Activated T-cell treated with anti-CD3 and anti-CD28 coated beads for 1 hour (primary cell): ENCODE measurements at regions not wholly inside any gene's neighbourhood (a gene's known extent, or its start where the extent isn't known, plus 50 kb on each side); places are given as distances from the start of the nearest gene placed in this dataset.
"Not testable (repeated sequence)": the region's sequence is repeated elsewhere in the genome, so short reads cannot be mapped to it uniquely, and the experiment has no call there.

ENCODE experiments used
- DNase-seq: peaks from one replicate; pipeline ENCODE4 v3.0.0-alpha.2; 2020; ENCODE audit warnings: low read depth

DNA sequence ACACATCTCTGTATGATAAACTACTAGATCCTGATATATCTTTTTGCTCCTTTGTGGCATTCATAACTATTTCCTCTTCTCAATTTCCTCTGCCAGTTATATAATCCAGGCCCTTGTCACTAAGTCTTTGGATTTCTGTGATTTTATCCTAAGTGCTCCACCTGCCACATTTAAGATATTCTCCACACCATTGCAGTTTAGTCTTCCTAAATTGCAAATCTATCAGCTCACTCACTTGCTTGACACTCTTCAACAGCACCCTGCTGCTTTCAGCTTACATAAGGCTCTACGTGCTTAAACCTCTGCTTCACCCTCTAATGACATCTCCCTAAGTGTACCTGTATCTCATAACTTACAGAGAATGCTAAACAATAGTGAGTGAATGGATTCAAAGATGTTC, 1032.2 kb upstream of the SEL1L start:
- DNase-seq, result no peak

DNA sequence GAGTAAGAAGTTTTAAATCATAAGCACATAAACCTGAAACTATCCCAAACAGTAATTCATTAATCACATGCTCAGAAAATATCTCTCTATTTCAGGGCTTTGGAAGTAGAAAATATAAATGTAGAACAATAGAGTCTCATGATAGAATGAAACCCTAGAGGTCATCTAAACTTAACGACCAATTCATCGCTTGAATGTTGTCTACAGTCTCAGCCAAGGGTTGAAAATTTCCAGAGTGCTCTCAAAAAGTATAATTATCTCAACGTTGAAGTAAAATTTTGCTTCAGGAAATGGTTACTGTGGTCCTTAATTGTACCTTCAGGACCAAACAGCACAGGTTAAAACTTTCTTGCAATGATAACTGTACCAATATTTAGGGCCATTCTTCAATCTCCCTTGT, 1053.6 kb upstream of the SEL1L start:
- DNase-seq, result no peak

DNA sequence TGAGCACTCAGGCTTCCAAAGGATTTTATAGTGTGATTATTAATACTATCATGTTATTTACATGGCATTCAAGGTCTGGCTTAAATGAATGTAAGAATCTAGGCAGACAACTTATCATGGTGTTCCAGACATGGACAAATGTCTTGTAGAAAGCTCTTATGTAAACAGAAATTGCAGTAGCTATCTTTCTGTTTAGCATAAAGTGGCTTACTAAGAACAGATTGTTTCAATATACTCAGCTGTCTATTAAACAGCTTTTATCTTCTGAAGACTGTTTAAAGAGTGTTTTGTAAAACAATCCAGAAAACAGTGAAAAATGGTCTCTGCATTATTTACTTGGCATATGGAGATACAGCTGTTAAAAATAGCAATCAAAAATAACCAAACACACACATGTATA, 1061.8 kb upstream of the SEL1L start:
- DNase-seq, result no peak

- DNase-seq, result no peak
Measured at GRCh38 chr14:82602794-82603193, 1069.1 kb upstream of the SEL1L start.

- no peak for DNase-seq
Measured at GRCh38 chr14:82604819-82605218, 1071.2 kb upstream of the SEL1L start.

- DNase-seq, result no peak
Measured at GRCh38 chr14:82621881-82622450, 1088.3 kb upstream of the SEL1L start.

GRCh38 chr14:82626156-82627066, 1092.8 kb upstream of the SEL1L start:
- no peak for DNase-seq

- DNase-seq, result no peak
Measured at GRCh38 chr14:82635915-82636314, 1102.3 kb upstream of the SEL1L start.

- no peak for DNase-seq
Measured at GRCh38 chr14:82636426-82636825, 1102.8 kb upstream of the SEL1L start.

DNA sequence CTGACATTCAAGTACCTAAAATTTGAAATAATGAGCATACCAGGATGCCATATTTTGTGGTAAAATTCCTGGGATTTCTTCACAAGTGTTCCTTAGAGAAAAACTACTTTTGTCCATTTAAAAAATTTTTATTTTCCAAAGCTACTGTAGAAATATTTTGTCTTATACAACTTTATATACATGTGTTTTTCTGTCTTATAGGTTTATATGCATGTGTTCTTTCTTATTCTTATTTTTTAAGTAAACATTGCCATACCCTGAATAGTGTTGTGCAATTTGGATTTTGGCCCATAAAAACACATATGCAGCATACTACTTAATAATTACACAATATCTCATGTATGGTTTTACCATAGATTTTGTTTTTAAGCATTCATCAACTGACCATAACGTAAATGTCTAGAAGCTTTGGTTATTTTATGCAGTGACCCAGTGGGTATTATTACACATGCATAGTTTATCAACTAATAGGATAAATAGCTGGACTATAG, 1107.4 kb upstream of the SEL1L start:
- DNase-seq, result no peak

GRCh38 chr14:82642425-82642824, 1108.8 kb upstream of the SEL1L start:
- DNase-seq, result no peak

- DNase-seq, result no peak
Measured at GRCh38 chr14:82647088-82647810, 1113.6 kb upstream of the SEL1L start.

DNA sequence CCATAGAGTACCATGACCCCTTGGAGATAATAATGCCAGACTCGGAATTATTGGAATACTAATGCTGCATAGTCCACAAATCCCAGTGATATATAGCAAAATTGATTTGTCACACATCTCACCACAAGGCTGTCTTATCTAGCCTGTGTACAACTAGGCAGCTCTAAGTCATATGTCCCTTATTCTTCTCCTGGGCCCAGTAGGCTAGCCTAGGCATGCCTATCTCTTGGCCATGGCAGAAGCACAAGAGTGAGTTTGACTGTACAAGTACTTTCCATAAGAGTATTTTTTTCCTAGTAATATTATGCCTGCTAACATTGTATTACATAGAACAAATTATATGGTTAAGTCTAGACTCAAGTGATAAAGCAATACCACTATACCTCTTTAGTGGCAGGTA, 1122.1 kb upstream of the SEL1L start:
- no peak for DNase-seq

- DNase-seq, result no peak
Measured at GRCh38 chr14:82657186-82657675, 1123.6 kb upstream of the SEL1L start.

DNA sequence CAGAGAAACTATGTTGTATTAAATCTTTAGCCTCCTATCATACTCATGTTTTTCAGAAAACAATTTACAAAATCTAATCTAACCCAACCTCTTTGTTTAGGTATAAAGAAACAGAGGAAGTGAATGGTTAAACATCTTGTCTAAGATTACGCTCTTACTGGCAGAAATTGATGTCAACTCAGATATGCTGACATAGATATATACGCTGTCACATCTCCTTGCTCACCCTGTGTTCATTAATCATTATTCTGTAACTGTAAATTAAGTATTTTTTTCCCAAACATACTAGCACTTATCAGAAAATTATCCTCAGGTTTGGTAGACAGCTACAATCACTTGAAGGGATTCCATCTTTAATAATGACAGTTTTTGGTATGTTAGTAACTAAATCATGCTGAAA, 1127.6 kb upstream of the SEL1L start:
- no peak for DNase-seq

DNA sequence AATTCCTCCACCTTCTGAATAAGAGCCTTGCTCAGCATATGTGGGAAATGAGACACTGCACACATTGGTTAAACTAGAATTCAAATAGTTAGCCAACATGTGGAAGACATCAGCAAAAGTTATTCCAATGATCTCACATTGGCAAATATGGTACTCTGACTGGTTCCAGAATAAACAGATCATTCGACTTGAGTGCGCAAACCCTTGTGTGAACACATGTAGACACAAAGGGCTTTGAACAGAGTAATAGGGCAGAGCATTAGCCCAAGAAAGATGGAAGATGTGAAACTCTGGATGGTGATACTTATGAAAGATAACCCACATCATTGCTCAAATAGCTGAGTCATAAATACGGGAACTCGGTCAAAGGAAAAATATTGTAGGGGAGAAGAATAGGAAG, 1133.4 kb upstream of the SEL1L start:
- DNase-seq, result no peak

DNA sequence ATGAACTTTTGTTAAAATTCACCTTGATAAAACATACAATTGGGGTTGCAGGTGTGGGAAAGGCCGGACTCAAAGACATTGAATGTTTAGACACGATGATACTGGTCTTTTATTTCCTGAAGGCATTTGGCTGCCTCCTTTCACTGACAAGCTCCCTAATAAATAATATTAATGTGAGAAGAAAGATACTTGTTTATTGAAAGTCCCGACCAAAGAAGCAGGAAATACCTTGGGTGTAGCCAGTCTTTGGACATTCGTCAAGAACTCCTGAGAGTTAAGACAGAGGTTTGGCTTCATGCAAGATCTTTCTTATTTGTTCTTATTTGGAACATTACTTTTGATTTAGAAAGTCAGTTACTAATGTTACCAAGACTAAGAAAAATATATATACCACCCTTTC, 1133.8 kb upstream of the SEL1L start:
- DNase-seq, result no peak

GRCh38 chr14:82676403-82676802, 1142.8 kb upstream of the SEL1L start:
- no peak for DNase-seq

DNA sequence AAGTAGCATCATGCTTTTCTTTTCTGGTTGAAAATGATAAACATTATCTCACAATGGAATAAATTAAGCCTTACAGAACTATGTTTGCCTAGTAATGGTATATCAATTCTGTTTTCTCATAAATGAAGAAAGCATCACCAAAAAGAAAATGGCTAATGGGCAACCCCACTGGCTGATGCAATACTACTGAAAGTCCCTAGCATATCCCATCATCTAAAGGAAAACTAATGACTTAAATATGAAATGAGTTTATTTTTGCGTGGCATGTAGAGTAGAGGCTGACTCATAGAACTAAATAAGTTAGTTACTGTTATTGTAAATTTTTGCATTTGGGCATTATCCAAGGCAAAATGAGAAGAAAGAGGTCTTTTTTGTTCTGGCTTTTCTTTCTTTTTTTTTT, 1156.3 kb upstream of the SEL1L start:
- DNase-seq, result no peak

DNA sequence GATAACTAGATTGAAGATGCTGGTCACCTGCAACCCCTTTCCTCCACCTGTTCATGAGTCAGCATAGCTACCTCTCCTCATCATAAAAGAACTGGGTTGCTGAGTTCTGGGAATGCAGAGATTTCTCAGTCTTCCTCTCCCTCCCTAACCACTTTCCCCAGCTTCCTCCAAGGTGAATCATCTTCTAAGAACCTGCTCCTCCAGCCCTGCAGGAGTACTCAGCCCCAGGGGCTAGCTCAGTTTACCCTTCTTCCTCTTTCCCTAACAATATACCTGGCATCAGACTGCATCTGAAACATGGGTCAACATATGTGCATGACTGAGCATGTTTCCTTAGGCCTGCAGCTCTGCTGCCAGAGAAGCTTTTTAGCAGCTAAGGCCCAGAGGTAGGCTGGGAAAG, 1157.5 kb upstream of the SEL1L start:
- DNase-seq, result not testable (repeated sequence)

DNA sequence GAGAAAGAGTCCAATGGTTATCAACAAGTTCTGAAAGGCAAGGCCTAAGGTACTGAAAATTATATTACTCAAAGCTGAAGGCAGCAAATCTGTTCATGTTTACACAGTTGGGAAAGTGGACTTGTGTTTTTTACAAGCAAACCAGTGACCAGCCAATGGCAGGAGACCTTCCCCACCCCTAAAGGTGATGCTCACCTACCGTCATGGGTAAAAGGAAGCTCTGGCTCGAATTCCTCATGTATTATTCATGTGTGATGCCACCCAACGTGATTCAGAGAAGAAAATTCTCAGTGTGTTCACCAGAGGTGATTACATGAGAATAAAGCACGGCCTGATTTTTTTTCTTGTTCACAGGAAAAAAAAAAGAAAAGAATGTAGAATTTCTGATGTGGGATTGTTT, 1161.2 kb upstream of the SEL1L start:
- DNase-seq, result no peak

- no peak for DNase-seq
Measured at GRCh38 chr14:82704218-82704617, 1170.6 kb upstream of the SEL1L start.
